Mesenchymal stem cell (in vitro differentiated cells and primary cell): ENCODE measurements at regions not wholly inside any gene's neighbourhood (a gene's known extent, or its start where the extent isn't known, plus 50 kb on each side); places are given as distances from the start of the nearest gene placed in this dataset.
A peak's percentile ranks its signal among the peaks of the same experiment; 100 is the strongest.

Experiments
- DNase-seq: peaks from one replicate; pipeline ENCODE4 v3.0.0-alpha.2; 2013
- H2AFZ ChIP-seq: one replicate; pipeline ENCODE4 v1.6.1; 2013; ENCODE audit warnings: low read depth, mild to moderate bottlenecking, control low read depth, inconsistent platforms, low read length, moderate library complexity
- H2AK5ac ChIP-seq: 2 replicates; pipeline ENCODE4 v1.6.1; 2013; ENCODE audit warnings: low read length, moderate library complexity, mild to moderate bottlenecking, inconsistent platforms; ENCODE audit not compliant: severe bottlenecking
- H2BK120ac ChIP-seq: one replicate; pipeline ENCODE4 v1.6.1; 2013; ENCODE audit warnings: low read depth, mild to moderate bottlenecking, inconsistent platforms, low read length, moderate library complexity
- H2BK12ac ChIP-seq, 2 experiments: one replicate each; pipeline ENCODE4 v1.6.1; 2013; ENCODE audit warnings: inconsistent platforms in 2 of 2, low read length in 2 of 2, mild to moderate bottlenecking in 2 of 2, moderate library complexity in 2 of 2, control low read depth in 1 of 2
- H2BK15ac ChIP-seq: one replicate; pipeline ENCODE4 v1.6.1; 2013; ENCODE audit warnings: mild to moderate bottlenecking, low read depth, inconsistent platforms; ENCODE audit not compliant: poor library complexity, severe bottlenecking
- H2BK5ac ChIP-seq: 2 replicates; pipeline ENCODE4 v1.6.1; 2013; ENCODE audit warnings: low read depth, mild to moderate bottlenecking, low read length, control low read depth, inconsistent platforms; ENCODE audit not compliant: poor library complexity, severe bottlenecking
- H3K14ac ChIP-seq, 2 experiments: one replicate each; pipeline ENCODE4 v1.6.1; 2013; ENCODE audit warnings: inconsistent platforms in 2 of 2, low read length in 2 of 2, control low read depth in 1 of 2, mild to moderate bottlenecking in 1 of 2, moderate library complexity in 1 of 2
- H3K18ac ChIP-seq, 2 experiments: one replicate each; pipeline ENCODE4 v1.6.1; 2013; ENCODE audit warnings: inconsistent platforms in 2 of 2, low read length in 2 of 2, control low read depth in 1 of 2, low read depth in 1 of 2, mild to moderate bottlenecking in 1 of 2
- H3K23ac ChIP-seq, 2 experiments: one replicate each; pipeline ENCODE4 v1.6.1; 2013; ENCODE audit warnings: inconsistent platforms in 2 of 2, low read length in 2 of 2, mild to moderate bottlenecking in 2 of 2, moderate library complexity in 2 of 2, control low read depth in 1 of 2
- H3K27ac ChIP-seq: 2 replicates; pipeline ENCODE4 v1.5.1; 2013; ENCODE audit warnings: mild to moderate bottlenecking, moderate library complexity, low read length, control low read depth, inconsistent platforms; ENCODE audit not compliant: poor library complexity, severe bottlenecking
- H3K27me3 ChIP-seq, 2 experiments: 2 replicates each; pipeline versions ENCODE4 v1.6.1 to v1.7.0; 2013; ENCODE audit warnings: low read length in 2 of 2, mild to moderate bottlenecking in 2 of 2, moderate library complexity in 2 of 2, control low read depth in 1 of 2, inconsistent platforms in 1 of 2; ENCODE audit not compliant: control insufficient read depth in 1 of 2, insufficient read depth in 1 of 2
- H3K36me3 ChIP-seq, 2 experiments: 2 replicates each; pipeline versions ENCODE4 v1.6.1 to v1.7.0; 2013; ENCODE audit warnings: low read length in 2 of 2, control low read depth in 1 of 2, inconsistent platforms in 1 of 2, low read depth in 1 of 2, mild to moderate bottlenecking in 1 of 2; ENCODE audit not compliant: insufficient read depth in 2 of 2, control insufficient read depth in 1 of 2
- H3K4ac ChIP-seq, 2 experiments: one replicate each; pipeline ENCODE4 v1.6.1; 2013; ENCODE audit warnings: inconsistent platforms in 2 of 2, low read length in 2 of 2, mild to moderate bottlenecking in 2 of 2, moderate library complexity in 2 of 2, control low read depth in 1 of 2, low read depth in 1 of 2
- H3K4me1 ChIP-seq: 2 replicates; pipeline ENCODE4 v1.6.1; 2013; ENCODE audit warnings: low read depth, low read length, control low read depth; ENCODE audit not compliant: control insufficient read depth, insufficient read depth
- H3K4me2 ChIP-seq: 2 replicates; pipeline ENCODE4 v1.6.1; 2013; ENCODE audit warnings: low read length, mild to moderate bottlenecking, inconsistent platforms; ENCODE audit not compliant: poor library complexity, severe bottlenecking
- H3K4me3 ChIP-seq, 2 experiments: 2 replicates each; pipeline versions ENCODE4 v1.5.1 to v1.7.0; 2013; ENCODE audit warnings: low read length in 2 of 2, mild to moderate bottlenecking in 2 of 2, control low read depth in 1 of 2, low read depth in 1 of 2; ENCODE audit not compliant: insufficient read depth in 1 of 2
- H3K79me1 ChIP-seq: replicated peaks from 2 replicates; pipeline ENCODE4 v1.6.1; 2013; ENCODE audit warnings: mild to moderate bottlenecking, control low read depth, low read length, inconsistent platforms; ENCODE audit not compliant: poor library complexity, severe bottlenecking
- H3K9ac ChIP-seq: 2 replicates; pipeline ENCODE4 v1.7.0; 2013; ENCODE audit warnings: mild to moderate bottlenecking, low read length, moderate library complexity
- H3K9me3 ChIP-seq: 2 replicates; pipeline ENCODE4 v1.7.0; 2013; ENCODE audit warnings: mild to moderate bottlenecking, low read length; ENCODE audit not compliant: control insufficient read depth
- H4K8ac ChIP-seq: one replicate; pipeline ENCODE4 v1.6.1; 2013; ENCODE audit warnings: inconsistent platforms, mild to moderate bottlenecking, low read length, moderate library complexity
- H4K91ac ChIP-seq: one replicate; pipeline ENCODE4 v1.6.1; 2013; ENCODE audit warnings: mild to moderate bottlenecking, low read length, inconsistent platforms
- WGBS: methylation state at CpG from one replicate; pipeline ENCODE4 v1.1.7; 2013; ENCODE audit warnings: mixed read lengths; 5-methylcytosine and 5-hydroxymethylcytosine counted together

DNA sequence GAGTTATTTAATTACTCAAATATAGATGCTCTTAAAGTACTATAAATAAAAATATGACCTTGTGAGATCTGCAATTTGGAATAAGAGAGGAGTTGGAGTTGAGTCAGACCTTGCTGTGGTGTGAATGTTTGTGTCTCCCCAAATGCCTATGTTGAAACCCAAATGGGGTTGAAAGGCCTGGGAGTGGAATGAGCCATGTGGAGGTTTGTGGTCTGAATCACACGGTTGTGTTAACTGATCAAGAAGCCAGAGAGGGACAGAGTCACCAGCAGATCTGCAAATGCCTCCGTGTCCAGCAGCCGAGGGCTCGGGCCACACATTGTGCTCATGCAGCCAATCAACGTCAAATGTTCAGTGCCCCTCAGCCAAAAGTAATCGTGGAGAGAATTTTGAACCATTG is 404.4 kb downstream of the ICE1 start:
- Histone ChIP-seq H3K27ac (no peak overlapping the region), H2AK5ac (no peak overlapping the region), H3K18ac (no peak overlapping the region), H2BK12ac (no peak overlapping the region), H3K4ac (no peak overlapping the region), H3K27me3 (peaks cover 0 to 5% of the 10 kb centered on the region in 2 experiments), H4K91ac (no peak overlapping the region), H3K4me2 (no peak overlapping the region), H3K4me1 (no peaks in the 10 kb centered on the region), H2BK15ac (no peak overlapping the region), H3K9me3 (no peaks in the 10 kb centered on the region), H2BK120ac (no peak overlapping the region), H3K9ac (no peak overlapping the region), H3K14ac (no peak overlapping the region), H3K36me3 (no peaks in the 10 kb centered on the region), H3K4me3 (no peak overlapping the region), H3K23ac (no peak overlapping the region), H3K79me1 (no peaks in the 10 kb centered on the region), H4K8ac (no peak overlapping the region), H2BK5ac (no peak overlapping the region), H2AFZ (no peak overlapping the region)
- 41% methylated on average over 6 of the region's 6 CpGs for WGBS
- DNase-seq = peak; percentile 0

DNA sequence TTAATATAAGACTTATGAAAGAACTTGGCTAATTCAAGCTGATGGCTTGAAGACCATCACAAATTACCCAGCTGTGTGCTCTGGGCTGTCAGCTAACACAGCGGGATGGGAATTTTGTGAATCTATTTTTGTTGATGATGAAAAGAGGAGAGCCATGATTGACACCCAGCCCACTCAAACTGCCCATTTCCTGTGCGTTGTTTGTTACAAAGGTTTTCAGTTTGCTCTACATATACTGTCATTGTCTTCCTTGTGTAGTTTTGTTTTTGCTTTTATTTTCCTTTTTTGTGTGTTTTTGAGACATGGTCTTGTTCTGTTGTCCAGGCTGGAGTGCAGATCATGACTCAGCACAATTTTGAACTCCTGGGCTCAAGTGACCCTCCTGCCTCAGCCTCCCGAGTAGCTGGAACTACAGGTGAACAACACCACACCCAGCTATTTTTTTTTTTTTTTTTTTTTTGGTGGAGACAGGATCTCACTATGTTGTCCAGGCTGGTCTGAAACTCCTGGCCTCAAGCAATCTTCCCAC is 400.3 kb downstream of the ICE1 start:
- Histone ChIP-seq H3K4me3 (no peak overlapping the region), H4K8ac (no peak overlapping the region), H2BK12ac (no peak overlapping the region), H2BK120ac (no peak overlapping the region), H3K9ac (no peak overlapping the region), H3K4me1 (no peaks in the 10 kb centered on the region), H3K79me1 (no peaks in the 10 kb centered on the region), H3K9me3 (no peaks in the 10 kb centered on the region), H3K27me3 (no peaks in the 10 kb centered on the region), H2BK15ac (no peak overlapping the region), H3K4ac (no peak overlapping the region), H3K23ac (no peak overlapping the region), H3K18ac (no peak overlapping the region), H4K91ac (no peak overlapping the region), H3K27ac (no peak overlapping the region), H2BK5ac (no peak overlapping the region), H2AK5ac (no peak overlapping the region), H3K14ac (no peak overlapping the region), H3K4me2 (no peak overlapping the region), H2AFZ (no peak overlapping the region), H3K36me3 (no peaks in the 10 kb centered on the region)
- WGBS = 82% methylated on average over 1 of the region's 3 CpGs
- DNase-seq = no peak

DNA sequence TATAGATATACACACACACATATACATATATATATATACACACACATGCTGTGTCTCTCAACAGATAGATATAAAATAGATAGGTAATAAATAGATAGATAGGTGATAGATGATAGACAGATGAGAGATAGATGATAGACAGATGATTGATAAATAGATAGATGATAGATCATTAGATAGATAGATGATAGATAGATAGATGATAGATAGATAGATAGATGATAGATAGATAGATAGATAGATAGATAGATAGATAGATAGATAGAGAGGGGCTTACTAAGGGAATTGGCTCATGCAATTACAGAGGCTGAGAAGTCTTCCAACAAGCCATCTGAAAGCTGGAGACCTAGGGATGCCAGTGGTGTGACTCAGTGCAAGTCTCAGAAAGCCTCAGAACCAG is 394.5 kb downstream of the ICE1 start:
- no peak overlapping the region for H2BK15ac ChIP-seq
- H4K91ac ChIP-seq = no peak overlapping the region
- no peak overlapping the region for H2BK120ac ChIP-seq
- H2AFZ ChIP-seq = no peak overlapping the region
- no peaks in the 10 kb centered on the region for H3K4me1 ChIP-seq
- no peak overlapping the region for H4K8ac ChIP-seq
- H3K9me3 ChIP-seq = no peaks in the 10 kb centered on the region
- no peak overlapping the region for H2AK5ac ChIP-seq
- no peak overlapping the region for H3K14ac ChIP-seq
- no peak overlapping the region for H3K4ac ChIP-seq
- no peaks in the 10 kb centered on the region for H3K27me3 ChIP-seq
- no peak overlapping the region for H3K9ac ChIP-seq
- H2BK12ac ChIP-seq = no peak overlapping the region
- H3K18ac ChIP-seq = no peak overlapping the region
- no peak overlapping the region for H3K4me2 ChIP-seq
- no peak for DNase-seq
- H3K4me3 ChIP-seq = no peak overlapping the region
- no peak overlapping the region for H2BK5ac ChIP-seq
- no peak overlapping the region for H3K23ac ChIP-seq
- H3K36me3 ChIP-seq = no peaks in the 10 kb centered on the region
- no peak overlapping the region for H3K27ac ChIP-seq
- no peaks in the 10 kb centered on the region for H3K79me1 ChIP-seq

DNA sequence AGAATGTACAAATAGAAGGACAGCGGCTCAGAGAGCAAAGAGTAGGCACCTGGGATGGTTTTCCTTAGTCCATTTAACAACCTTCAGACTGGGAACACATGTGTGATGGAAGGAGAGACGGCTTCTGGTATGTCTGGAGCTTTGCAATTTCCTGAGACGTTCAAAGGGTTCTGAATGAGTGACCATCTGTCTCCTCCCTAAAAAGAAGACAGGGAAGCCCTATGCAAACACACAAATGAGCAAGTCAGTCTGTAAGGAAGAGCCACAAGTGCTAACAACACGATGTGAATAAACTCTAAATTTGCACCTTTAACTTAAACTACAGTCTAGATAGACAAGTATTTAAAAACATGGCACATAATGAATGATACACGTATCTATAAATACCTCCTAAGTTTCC is 391.0 kb downstream of the ICE1 start:
- Histone ChIP-seq H2BK120ac (no peak overlapping the region), H4K8ac (no peak overlapping the region), H3K4me1 (no peaks in the 10 kb centered on the region), H3K4me3 (no peak overlapping the region), H3K27me3 (no peaks in the 10 kb centered on the region), H2AFZ (no peak overlapping the region), H3K4ac (no peak overlapping the region), H3K4me2 (no peak overlapping the region), H2AK5ac (no peak overlapping the region), H2BK5ac (no peak overlapping the region), H3K23ac (no peak overlapping the region), H3K9me3 (no peaks in the 10 kb centered on the region), H3K27ac (no peak overlapping the region), H3K36me3 (no peaks in the 10 kb centered on the region), H3K79me1 (no peaks in the 10 kb centered on the region), H2BK15ac (no peak overlapping the region), H3K18ac (no peak overlapping the region), H2BK12ac (no peak overlapping the region), H4K91ac (no peak overlapping the region), H3K14ac (no peak overlapping the region), H3K9ac (no peak overlapping the region)
- WGBS = 35% methylated on average over 2 of the region's 5 CpGs
- DNase-seq = no peak
